SH-SY5Y (cell line): ENCODE measurements at regions not wholly inside any gene's neighbourhood (a gene's known extent, or its start where the extent isn't known, plus 50 kb on each side); places are given as distances from the start of the nearest gene placed in this dataset.

Experiments used
- GATA2 ChIP-seq: IDR thresholded peaks from 2 replicates; pipeline ENCODE4 v1.6.1; 2011; ENCODE audit warnings: mild to moderate bottlenecking, low read depth, low read length
- GATA3 ChIP-seq: IDR thresholded peaks from 2 replicates; pipeline ENCODE4 v1.6.1; 2011; ENCODE audit warnings: low read depth, mild to moderate bottlenecking, low read length, moderate library complexity

GRCh38 chr6:90385759-90386313, 89.2 kb upstream of the BACH2 start:
- TF ChIP-seq GATA2 (no peak), GATA3 (no peak)
